Activated CD4-positive, alpha-beta memory T cell treated with anti-CD3 and anti-CD28 coated beads for 36 hours (primary cell): ENCODE measurements at regions not wholly inside any gene's neighbourhood (a gene's known extent, or its start where the extent isn't known, plus 50 kb on each side); places are given as distances from the start of the nearest gene placed in this dataset.

Source experiments
- CTCF ChIA-PET: fragments of 350-600 bp; sonication (Branson Sonifier 250); formaldehyde crosslinking; loops from one replicate; lab custom pipeline; 2021; ENCODE audit warnings: antibody characterized with exemption, inconsistent platforms; lab: Charles Lee
- POLR2A ChIA-PET: fragments of 350-600 bp; sonication (Branson Sonifier 250); formaldehyde crosslinking; loops from one replicate; lab custom pipeline; 2021; ENCODE audit warnings: antibody characterized with exemption; lab: Charles Lee
- DNase-seq: peaks from one replicate; pipeline ENCODE4 v3.0.0-alpha.2; 2020
- H3K27ac Mint-ChIP-seq: one replicate; pipeline ENCODE4 v1.8.0; 2021; ENCODE audit warnings: mixed read lengths
- H3K27me3 Mint-ChIP-seq: one replicate; pipeline ENCODE4 v1.8.0; 2021; ENCODE audit warnings: mixed read lengths
- H3K36me3 Mint-ChIP-seq: one replicate; pipeline ENCODE4 v1.8.0; 2021; ENCODE audit warnings: mixed read lengths
- H3K4me1 Mint-ChIP-seq: one replicate; pipeline ENCODE4 v1.8.0; 2021; ENCODE audit warnings: low read depth, mixed read lengths
- H3K4me3 Mint-ChIP-seq: one replicate; pipeline ENCODE4 v1.8.0; 2021; ENCODE audit warnings: mild to moderate bottlenecking, mixed read lengths
- H3K9me3 Mint-ChIP-seq: one replicate; pipeline ENCODE4 v1.8.0; 2021; ENCODE audit warnings: mixed read lengths
- intact Hi-C: fragments of 100-400 bp; cut with micrococcal nuclease; formaldehyde crosslinking; loops from one replicate; pipeline ENCODE4 v1.15.1; 2023

GRCh38 chr2:171241771-171242170 is 81.1 kb upstream of the TLK1 start:
- no peak overlapping the region for H3K27ac Mint-ChIP-seq
- POLR2A ChIA-PET: interaction anchor here (0.7 kb wide), 1 partner anchor 117 kb away, joined by 3 read pairs; no protein-coding TSS in a partner anchor

GRCh38 chr2:171238946-171239345 is 78.3 kb upstream of the TLK1 start:
- CTCF ChIA-PET: no interaction called here
- POLR2A ChIA-PET: no interaction called here
- Mint-ChIP-seq H3K27me3 (peaks cover 8% of the 10 kb centered on the region), H3K27ac (no peak overlapping the region), H3K9me3 (no peaks in the 10 kb centered on the region), H3K4me3 (no peak overlapping the region), H3K4me1 (peaks cover 6% of the 10 kb centered on the region), H3K36me3 (no peaks in the 10 kb centered on the region)
- intact Hi-C loops: no loop called here
- no peak for DNase-seq

More at GRCh38 chr2:171241771-171242170, 81.1 kb upstream of the TLK1 start:
- CTCF ChIA-PET: no interaction called here
- peaks cover 15% of the 10 kb centered on the region for H3K9me3 Mint-ChIP-seq
- intact Hi-C loops: no loop called here
- H3K4me3 Mint-ChIP-seq: no peak overlapping the region
- H3K36me3 Mint-ChIP-seq: no peaks in the 10 kb centered on the region
- no peaks in the 10 kb centered on the region for H3K27me3 Mint-ChIP-seq
- no peak for DNase-seq
- peaks cover 24% of the 10 kb centered on the region for H3K4me1 Mint-ChIP-seq

- no peak for DNase-seq
- Mint-ChIP-seq H3K27me3 (peaks cover 8% of the 10 kb centered on the region), H3K4me3 (no peak overlapping the region), H3K27ac (no peak overlapping the region), H3K36me3 (no peaks in the 10 kb centered on the region), H3K4me1 (peaks cover 6% of the 10 kb centered on the region), H3K9me3 (no peaks in the 10 kb centered on the region)
- POLR2A ChIA-PET: no interaction called here
- intact Hi-C loops: no loop called here
- CTCF ChIA-PET: no interaction called here
These were observed 77.2 kb upstream of the TLK1 start for GRCh38 chr2:171237751-171238505.

- Mint-ChIP-seq H3K4me3 (no peak overlapping the region), H3K9me3 (no peaks in the 10 kb centered on the region), H3K27me3 (peaks cover 8% of the 10 kb centered on the region), H3K27ac (no peak overlapping the region), H3K36me3 (no peaks in the 10 kb centered on the region), H3K4me1 (peaks cover 6% of the 10 kb centered on the region)
- POLR2A ChIA-PET: interaction anchor here (0.6 kb wide), 1 partner anchor 36 kb away, joined by 3 read pairs; no protein-coding TSS in a partner anchor
- CTCF ChIA-PET: no interaction called here
- intact Hi-C loops: no loop called here
- DNase-seq: no peak
These were observed 74.7 kb upstream of the TLK1 start for GRCh38 chr2:171235262-171235881.

- intact Hi-C loops: no loop called here
- Mint-ChIP-seq H3K27ac (no peak overlapping the region), H3K4me3 (no peak overlapping the region), H3K4me1 (peaks cover 3% of the 10 kb centered on the region), H3K9me3 (no peaks in the 10 kb centered on the region), H3K27me3 (peaks cover 2% of the 10 kb centered on the region), H3K36me3 (no peaks in the 10 kb centered on the region)
- CTCF ChIA-PET: interaction anchor here (0.6 kb wide), 1 partner anchor 167 kb away, joined by 4 read pairs; no protein-coding TSS in a partner anchor
- DNase-seq: no peak
- POLR2A ChIA-PET: no interaction called here
These were observed 69.5 kb upstream of the TLK1 start for GRCh38 chr2:171230176-171230575.

- no peaks in the 10 kb centered on the region for H3K36me3 Mint-ChIP-seq
- no peaks in the 10 kb centered on the region for H3K27me3 Mint-ChIP-seq
- no peak overlapping the region for H3K4me3 Mint-ChIP-seq
- no peaks in the 10 kb centered on the region for H3K9me3 Mint-ChIP-seq
- intact Hi-C loops: no loop called here
- ChIA-PET POLR2A (no interaction called here), CTCF (no interaction called here)
- peaks cover 7% of the 10 kb centered on the region for H3K4me1 Mint-ChIP-seq
- H3K27ac Mint-ChIP-seq: no peak overlapping the region
- DNase-seq: no peak
These were observed 68.1 kb upstream of the TLK1 start for GRCh38 chr2:171228826-171229225.

GRCh38 chr2:171227066-171227782 is 66.5 kb upstream of the TLK1 start:
- no peaks in the 10 kb centered on the region for H3K9me3 Mint-ChIP-seq
- no peak overlapping the region for H3K27ac Mint-ChIP-seq
- intact Hi-C loops: no loop called here
- no peak for DNase-seq
- POLR2A ChIA-PET: interaction anchor here (0.6 kb wide), 1 partner anchor 38 kb away, joined by 4 read pairs; no protein-coding TSS in a partner anchor
- CTCF ChIA-PET: no interaction called here
- H3K36me3 Mint-ChIP-seq: no peaks in the 10 kb centered on the region
- H3K27me3 Mint-ChIP-seq: no peaks in the 10 kb centered on the region
- H3K4me1 Mint-ChIP-seq: peaks cover 7% of the 10 kb centered on the region
- no peak overlapping the region for H3K4me3 Mint-ChIP-seq

- H3K27me3 Mint-ChIP-seq: no peaks in the 10 kb centered on the region
- no peak for DNase-seq
- peaks cover 7% of the 10 kb centered on the region for H3K4me1 Mint-ChIP-seq
- no peaks in the 10 kb centered on the region for H3K36me3 Mint-ChIP-seq
- intact Hi-C loops: no loop called here
- POLR2A ChIA-PET: interaction anchor here (0.6 kb wide), 1 partner anchor 38 kb away, joined by 4 read pairs; no protein-coding TSS in a partner anchor
- H3K9me3 Mint-ChIP-seq: no peaks in the 10 kb centered on the region
- H3K4me3 Mint-ChIP-seq: no peak overlapping the region
- H3K27ac Mint-ChIP-seq: no peak overlapping the region
- CTCF ChIA-PET: no interaction called here
These were observed 65.8 kb upstream of the TLK1 start for GRCh38 chr2:171226461-171226860.

GRCh38 chr2:171225989-171226388 is 65.3 kb upstream of the TLK1 start:
- DNase-seq: no peak
- ChIA-PET POLR2A (no interaction called here), CTCF (no interaction called here)
- Mint-ChIP-seq H3K9me3 (no peaks in the 10 kb centered on the region), H3K36me3 (no peaks in the 10 kb centered on the region), H3K4me1 (peaks cover 7% of the 10 kb centered on the region), H3K27ac (no peak overlapping the region), H3K27me3 (no peaks in the 10 kb centered on the region), H3K4me3 (no peak overlapping the region)
- intact Hi-C loops: no loop called here

GRCh38 chr2:171225302-171225980 is 64.7 kb upstream of the TLK1 start:
- CTCF ChIA-PET: no interaction called here
- intact Hi-C loops: no loop called here

GRCh38 chr2:171217330-171217729 is 56.6 kb upstream of the TLK1 start:
- ChIA-PET CTCF (no interaction called here), POLR2A (no interaction called here)
- Mint-ChIP-seq H3K36me3 (peaks cover 3% of the 10 kb centered on the region), H3K4me1 (peaks cover 4% of the 10 kb centered on the region), H3K9me3 (peaks cover 6% of the 10 kb centered on the region), H3K27me3 (no peaks in the 10 kb centered on the region), H3K4me3 (no peak overlapping the region), H3K27ac (no peak overlapping the region)
- intact Hi-C loops: no loop called here
- DNase-seq: no peak

More at GRCh38 chr2:171225302-171225980, 64.7 kb upstream of the TLK1 start:
- Mint-ChIP-seq H3K4me1 (peaks cover 7% of the 10 kb centered on the region), H3K36me3 (no peaks in the 10 kb centered on the region), H3K9me3 (no peaks in the 10 kb centered on the region), H3K4me3 (no peak overlapping the region), H3K27ac (no peak overlapping the region), H3K27me3 (no peaks in the 10 kb centered on the region)
- DNase-seq: no peak
- POLR2A ChIA-PET: no interaction called here

GRCh38 chr2:171216631-171217030 is 55.9 kb upstream of the TLK1 start:
- Mint-ChIP-seq H3K27ac (no peak overlapping the region), H3K4me3 (no peak overlapping the region), H3K36me3 (peaks cover 3% of the 10 kb centered on the region), H3K4me1 (peaks cover 6% of the 10 kb centered on the region), H3K27me3 (no peaks in the 10 kb centered on the region), H3K9me3 (peaks cover 6% of the 10 kb centered on the region)
- CTCF ChIA-PET: no interaction called here
- no peak for DNase-seq
- intact Hi-C loops: no loop called here
- POLR2A ChIA-PET: no interaction called here
